GM21717 (cell line): ENCODE measurements at regions not wholly inside any gene's neighbourhood (a gene's known extent, or its start where the extent isn't known, plus 50 kb on each side); places are given as distances from the start of the nearest gene placed in this dataset.

Source experiments
- ATAC-seq: cut with Tn5 transposase; IDR thresholded peaks from one replicate; pipeline ENCODE4 v1.9.1; 2021; ENCODE audit warnings: mild to moderate bottlenecking, moderate library complexity; ENCODE audit not compliant: unreplicated experiment

- no peak for ATAC-seq
Observed at GRCh38 chr16:17885659-17886207, 415.0 kb upstream of the XYLT1 start.

- ATAC-seq, result no peak
Observed at GRCh38 chr16:17877821-17878360, 407.1 kb upstream of the XYLT1 start.

GRCh38 chr16:17866996-17867395 is 396.2 kb upstream of the XYLT1 start:
- no peak for ATAC-seq

GRCh38 chr16:17861981-17862479 is 391.3 kb upstream of the XYLT1 start:
- ATAC-seq, result no peak

- ATAC-seq, result no peak
Observed at GRCh38 chr16:17858061-17858460, 387.3 kb upstream of the XYLT1 start.

- ATAC-seq, result no peak
Observed at GRCh38 chr16:17853958-17854357, 383.2 kb upstream of the XYLT1 start.

- ATAC-seq, result no peak
Observed at GRCh38 chr16:17852977-17853702, 382.4 kb upstream of the XYLT1 start.

- ATAC-seq, result no peak
Observed at GRCh38 chr16:17850581-17851250, 380.0 kb upstream of the XYLT1 start.

- ATAC-seq, result no peak
Observed at GRCh38 chr16:17847234-17847795, 376.6 kb upstream of the XYLT1 start.

GRCh38 chr16:17846030-17846429 is 375.3 kb upstream of the XYLT1 start:
- ATAC-seq, result no peak

- ATAC-seq, result no peak
Observed at GRCh38 chr16:17845031-17845430, 374.3 kb upstream of the XYLT1 start.

- no peak for ATAC-seq
Observed at GRCh38 chr16:17843905-17844304, 373.1 kb upstream of the XYLT1 start.

- ATAC-seq, result no peak
Observed at GRCh38 chr16:17839907-17840306, 369.1 kb upstream of the XYLT1 start.

- ATAC-seq, result no peak
Observed at GRCh38 chr16:17839272-17839671, 368.5 kb upstream of the XYLT1 start.

GRCh38 chr16:17836868-17837602 is 366.3 kb upstream of the XYLT1 start:
- ATAC-seq, result no peak

GRCh38 chr16:17835118-17835876 is 364.5 kb upstream of the XYLT1 start:
- no peak for ATAC-seq

- no peak for ATAC-seq
Observed at GRCh38 chr16:17832738-17833137, 362.0 kb upstream of the XYLT1 start.

- ATAC-seq, result no peak
Observed at GRCh38 chr16:17831330-17831729, 360.6 kb upstream of the XYLT1 start.

GRCh38 chr16:17830651-17831050 is 359.9 kb upstream of the XYLT1 start:
- ATAC-seq, result no peak

GRCh38 chr16:17829811-17830210 is 359.1 kb upstream of the XYLT1 start:
- ATAC-seq, result no peak
